ENCODE measurements at regions not wholly inside any gene's neighbourhood (a gene's known extent, or its start where the extent isn't known, plus 50 kb on each side); places are given as distances from the start of the nearest gene placed in this dataset.

- TF ChIP-seq ZNF639 (tag by site-specific recombination; IDR thresholded peaks at IDR 0.05) (no peak), MYNN (tag by site-specific recombination; IDR thresholded peaks at IDR 0.05; ENCODE audit: borderline replicate concordance) (no peak), CTCF (tag by site-specific recombination; IDR thresholded peaks at IDR 0.05) (no peak), SP3 (tag by site-specific recombination; IDR thresholded peaks at IDR 0.05) (no peak), ZNF529 (tag by site-specific recombination; IDR thresholded peaks at IDR 0.05; ENCODE audit: insufficient replicate concordance) (no peak), ZNF140 (tag by site-specific recombination; IDR thresholded peaks at IDR 0.05) (no peak), ZEB2 (tag by site-specific recombination; IDR thresholded peaks at IDR 0.05) (no peak), ZNF624 (tag by site-specific recombination; IDR thresholded peaks at IDR 0.05) (no peak), ZNF155 (tag by site-specific recombination; IDR thresholded peaks at IDR 0.05) (no peak), YY1 (tag by site-specific recombination; IDR thresholded peaks at IDR 0.05) (no peak), BCL6B (tag by site-specific recombination; IDR thresholded peaks at IDR 0.05) (no peak), ZNF580 (tag by site-specific recombination; IDR thresholded peaks at IDR 0.05) (no peak), ZNF121 (tag by site-specific recombination; IDR thresholded peaks at IDR 0.05) (no peak), ZNF660 (tag by site-specific recombination; IDR thresholded peaks at IDR 0.05) (no peak)
Observed at GRCh38 chr12:75716291-75717025, 205.0 kb upstream of the KRR1 start.
